ENCODE measurements at regions not wholly inside any gene's neighbourhood (a gene's known extent, or its start where the extent isn't known, plus 50 kb on each side); places are given as distances from the start of the nearest gene placed in this dataset.
"Not testable (repeated sequence)": the region's sequence is repeated elsewhere in the genome, so short reads cannot be mapped to it uniquely, and the experiment has no call there.

DNA sequence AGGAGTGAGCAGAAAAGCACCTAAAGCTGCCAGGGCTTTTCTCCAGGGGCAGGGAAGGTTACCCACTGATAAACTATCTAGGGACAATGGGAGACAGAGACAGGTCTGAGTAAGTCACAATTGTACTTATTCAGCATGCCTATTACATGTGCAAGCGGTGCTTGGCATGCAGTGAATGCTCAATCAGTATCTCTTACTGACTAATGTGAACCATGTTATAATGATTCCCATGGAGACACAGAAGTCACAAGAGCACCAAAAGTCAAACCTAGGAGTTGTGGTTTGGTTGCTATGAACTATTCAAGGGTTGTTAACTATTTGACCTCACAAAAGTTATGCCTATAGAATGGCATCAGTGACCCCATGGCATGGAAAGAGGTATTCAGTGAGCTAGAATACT is 50.0 kb upstream of the RASGRP1 start:
- no peak for ATAC-seq

- no peak for ATAC-seq
Observed at GRCh38 chr15:38617831-38618230, 53.2 kb upstream of the RASGRP1 start.

- no peak for ATAC-seq
Observed at GRCh38 chr15:38618242-38618955, 53.8 kb upstream of the RASGRP1 start.

DNA sequence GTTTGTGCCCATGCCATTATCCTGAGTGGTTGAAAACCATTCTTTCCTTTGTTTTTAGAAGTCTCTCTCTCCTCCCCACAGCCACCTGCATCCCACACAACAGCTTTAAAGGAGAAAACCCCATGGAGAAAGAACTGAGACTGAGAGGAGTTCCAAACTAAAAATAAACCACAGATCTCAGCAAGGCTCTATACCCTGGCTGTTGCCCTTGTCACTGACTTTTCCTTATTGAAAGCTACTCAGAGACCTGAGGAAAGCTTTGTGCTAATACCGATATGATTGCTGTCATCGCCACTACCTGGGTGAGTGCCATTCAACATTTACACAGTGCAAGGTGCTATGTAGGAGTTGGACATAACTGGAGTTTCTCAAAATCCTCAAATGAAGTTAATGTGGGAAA is 55.5 kb upstream of the RASGRP1 start:
- ATAC-seq = no peak

GRCh38 chr15:38620851-38621594 is 56.4 kb upstream of the RASGRP1 start:
- no peak for ATAC-seq

DNA sequence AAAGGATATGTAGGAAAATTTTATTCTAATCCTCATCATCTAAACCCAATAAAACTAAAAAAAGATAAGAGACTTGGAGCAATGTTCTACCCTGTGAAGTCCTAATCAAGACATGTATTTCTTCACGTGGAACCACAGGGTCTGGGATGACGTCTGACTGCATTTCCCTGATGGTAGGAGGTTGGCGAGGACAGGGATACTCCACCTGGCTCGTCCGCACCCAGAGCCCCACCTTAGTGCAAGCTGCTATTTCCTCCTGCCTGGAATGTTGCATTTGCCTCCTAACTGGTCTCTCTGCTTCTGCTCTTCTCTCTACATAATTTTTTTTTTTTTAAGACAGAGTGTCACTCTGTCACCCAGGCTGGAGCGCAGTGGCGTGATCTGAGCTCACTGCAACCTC is 57.7 kb upstream of the RASGRP1 start:
- ATAC-seq = peak; percentile 42

GRCh38 chr15:38622908-38623307 is 58.3 kb upstream of the RASGRP1 start:
- no peak for ATAC-seq

DNA sequence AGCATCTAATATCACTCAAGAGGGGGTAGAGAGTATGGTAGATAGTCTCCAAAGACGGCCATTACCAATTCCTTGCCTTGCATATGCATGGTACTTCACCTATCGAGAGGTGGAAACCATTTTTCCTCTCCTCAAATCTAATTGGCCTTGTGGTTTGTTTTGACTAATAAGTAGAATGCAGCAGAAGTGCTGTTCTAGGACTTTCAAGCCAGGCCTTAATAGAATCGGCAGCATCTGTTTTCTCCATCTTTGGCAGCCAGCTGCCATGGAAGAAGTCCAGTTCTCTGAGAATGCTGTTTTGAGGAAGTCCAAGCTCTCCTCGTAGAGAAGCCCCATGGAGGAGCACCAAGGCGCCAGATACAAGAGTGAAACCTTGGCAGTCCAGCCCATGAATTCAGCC is 59.1 kb upstream of the RASGRP1 start:
- ATAC-seq = no peak

- peak; percentile 42 for ATAC-seq
Observed at GRCh38 chr15:38624244-38625205, 59.9 kb upstream of the RASGRP1 start.

DNA sequence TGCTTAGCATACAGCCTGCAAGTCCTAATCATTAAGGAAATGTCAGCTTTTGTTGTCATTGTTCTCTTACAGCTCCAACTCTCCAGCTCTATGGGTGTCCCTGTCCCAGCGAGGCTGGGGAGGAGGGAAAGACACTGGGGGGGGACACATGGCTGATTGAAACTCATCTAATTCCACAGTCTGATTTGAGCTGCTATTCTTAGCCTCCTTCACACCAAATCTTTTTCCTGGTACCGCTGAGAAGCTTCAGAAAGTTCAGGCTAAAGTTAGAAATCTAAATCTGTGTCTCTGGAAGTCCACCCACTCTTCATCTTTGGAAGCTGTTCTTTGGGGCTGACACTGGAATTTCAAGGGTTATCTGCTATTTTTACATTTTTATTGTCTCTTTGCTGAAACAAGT is 61.3 kb upstream of the RASGRP1 start:
- ATAC-seq = no peak

DNA sequence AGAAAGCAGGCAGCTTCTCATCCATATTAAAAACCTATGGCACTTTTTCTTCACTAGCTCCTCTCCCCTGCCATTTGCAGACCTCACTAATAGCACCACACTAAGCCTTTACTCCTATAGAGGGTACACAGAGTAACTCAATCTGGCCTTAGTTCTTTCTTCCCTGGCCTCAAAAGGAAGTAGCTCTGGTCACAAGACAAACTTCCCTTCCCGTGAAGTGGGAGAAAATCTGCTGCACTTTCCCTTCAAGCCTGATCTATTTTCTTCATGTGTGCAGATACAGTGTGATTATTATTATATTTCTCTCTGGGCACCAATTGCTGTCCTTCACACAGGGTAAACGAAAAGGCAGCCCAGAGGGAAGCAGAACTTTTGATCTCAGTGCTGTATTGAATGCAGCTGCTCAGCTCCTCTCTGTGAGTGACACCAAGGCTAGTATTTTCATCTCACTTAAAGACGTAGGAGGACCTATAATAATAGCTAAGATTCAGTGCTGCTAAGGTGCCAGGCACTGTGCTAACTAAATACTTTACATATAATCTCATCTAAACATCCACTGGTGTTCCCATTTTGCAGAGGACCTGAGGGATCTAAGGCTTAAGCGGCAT is 61.9 kb upstream of the RASGRP1 start:
- no peak for ATAC-seq

- peak; percentile 20 for ATAC-seq
Observed at GRCh38 chr15:38627689-38628277, 63.2 kb upstream of the RASGRP1 start.

GRCh38 chr15:38631119-38632075 is 66.8 kb upstream of the RASGRP1 start:
- ATAC-seq = no peak

DNA sequence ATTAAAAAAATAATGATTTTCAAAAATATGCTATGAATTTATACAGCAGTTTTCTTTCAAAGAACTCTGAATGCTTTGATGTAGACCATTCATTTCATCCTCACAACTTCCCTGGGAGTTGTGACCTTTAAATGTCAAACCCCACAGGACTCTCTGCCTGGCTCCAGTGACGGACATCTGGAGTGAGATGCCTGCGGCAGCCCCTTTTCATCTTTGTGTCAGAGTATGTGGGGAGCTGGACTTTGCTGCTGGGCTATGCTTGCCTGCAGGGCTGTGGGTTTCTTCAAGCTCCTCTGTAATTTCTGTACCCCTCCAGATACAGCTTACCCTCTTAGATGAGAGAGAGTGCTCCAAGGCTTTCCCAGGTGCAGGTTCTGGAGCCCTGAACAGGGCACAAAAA is 70.6 kb upstream of the RASGRP1 start:
- ATAC-seq = no peak

DNA sequence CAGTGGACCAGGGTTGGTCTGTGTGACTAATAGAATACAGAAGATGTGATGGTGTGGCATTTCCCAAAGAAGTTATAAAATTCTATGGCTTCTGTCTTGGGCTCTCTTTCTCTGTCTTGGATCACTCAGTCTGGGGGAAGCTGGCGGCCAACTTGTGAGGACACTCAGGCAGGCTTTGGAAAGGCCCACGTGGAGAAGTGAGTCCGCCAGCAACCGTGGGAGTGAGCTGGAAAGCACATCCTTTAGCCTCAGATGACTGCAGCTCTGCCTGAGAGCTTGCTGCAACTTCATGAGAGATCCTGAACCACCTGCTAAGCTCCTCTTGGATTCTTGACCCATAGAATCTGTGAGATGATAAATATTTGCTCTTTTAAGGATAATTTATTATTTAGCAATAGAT is 72.0 kb upstream of the RASGRP1 start:
- ATAC-seq = no peak

GRCh38 chr15:38638126-38638525 is 73.5 kb upstream of the RASGRP1 start:
- ATAC-seq = no peak

GRCh38 chr15:38638811-38639210 is 74.2 kb upstream of the RASGRP1 start:
- no peak for ATAC-seq

DNA sequence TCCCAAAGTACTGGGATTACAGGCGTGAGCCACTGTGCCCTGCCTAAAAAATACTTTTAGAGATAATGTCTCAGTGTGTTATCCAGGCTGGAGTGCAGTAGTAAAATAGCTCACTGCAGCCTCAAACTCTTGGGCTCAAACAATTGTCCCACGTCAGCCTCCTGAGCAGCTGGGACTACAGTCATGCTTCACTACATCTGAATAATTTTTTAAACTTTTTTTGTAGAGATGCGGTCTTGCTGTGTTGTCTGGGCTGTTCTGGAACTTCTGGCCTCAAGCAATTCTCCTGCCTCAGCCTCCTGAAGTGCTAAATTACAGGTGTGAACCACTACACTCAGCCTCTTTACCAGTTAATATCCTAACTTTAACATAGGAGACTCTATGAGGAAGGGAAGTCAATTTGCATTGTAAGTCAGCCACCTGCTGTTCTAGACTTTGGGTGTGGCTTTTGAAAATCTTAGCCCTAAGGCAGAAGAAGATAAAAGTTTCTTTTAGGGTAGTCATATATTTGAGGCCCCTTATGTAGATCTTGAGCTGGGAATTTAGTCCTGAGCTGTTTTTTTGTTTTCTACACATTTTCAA is 78.2 kb upstream of the RASGRP1 start:
- no peak for ATAC-seq

- ATAC-seq = not testable (repeated sequence)
Observed at GRCh38 chr15:38644353-38644752, 79.7 kb upstream of the RASGRP1 start.

DNA sequence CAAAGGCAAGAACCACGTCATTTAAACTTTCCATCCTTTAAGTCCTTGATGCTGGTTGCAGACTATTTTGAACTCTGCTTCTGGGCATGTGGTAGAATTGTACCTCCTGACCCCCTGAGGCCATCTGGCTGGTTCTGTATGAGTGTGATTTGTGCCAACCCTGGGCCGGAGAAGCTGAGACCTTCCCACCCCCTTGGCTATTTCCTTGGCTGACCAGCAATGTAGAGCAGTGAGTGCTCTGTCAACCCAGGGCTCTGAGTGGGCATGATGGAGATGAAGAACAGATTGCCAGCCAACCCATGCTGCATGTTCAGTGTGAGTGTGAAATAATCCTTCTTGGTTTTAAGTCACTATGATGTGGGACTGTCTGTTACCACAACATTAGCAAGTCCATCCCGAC is 82.1 kb upstream of the RASGRP1 start:
- no peak for ATAC-seq

- ATAC-seq = peak; percentile 70
Observed at GRCh38 chr15:38647683-38648082, 83.1 kb upstream of the RASGRP1 start.
